ENCODE measurements at regions not wholly inside any gene's neighbourhood (a gene's known extent, or its start where the extent isn't known, plus 50 kb on each side); places are given as distances from the start of the nearest gene placed in this dataset.

DNA sequence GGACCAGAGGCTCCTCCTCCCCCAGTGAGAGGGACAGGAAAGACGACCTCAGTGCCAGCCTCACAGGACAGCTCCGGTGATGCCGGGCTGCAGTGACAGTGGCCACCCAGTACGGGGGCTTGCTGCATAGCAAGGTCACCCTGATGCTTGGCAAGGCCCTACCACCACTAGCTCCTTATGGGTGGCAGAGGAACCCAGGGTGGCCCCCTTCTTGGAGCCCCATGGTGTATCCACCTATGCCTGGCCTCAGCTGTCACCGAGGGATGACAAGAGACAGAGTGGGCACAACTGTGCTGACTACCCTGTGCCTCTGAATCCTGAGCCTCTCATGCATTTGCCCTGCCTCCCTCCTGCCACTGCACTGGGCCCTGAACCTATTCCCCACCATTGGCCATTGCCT, 809.2 kb downstream of the TBC1D22A start (continued):
- TF ChIP-seq, protein P1, sequence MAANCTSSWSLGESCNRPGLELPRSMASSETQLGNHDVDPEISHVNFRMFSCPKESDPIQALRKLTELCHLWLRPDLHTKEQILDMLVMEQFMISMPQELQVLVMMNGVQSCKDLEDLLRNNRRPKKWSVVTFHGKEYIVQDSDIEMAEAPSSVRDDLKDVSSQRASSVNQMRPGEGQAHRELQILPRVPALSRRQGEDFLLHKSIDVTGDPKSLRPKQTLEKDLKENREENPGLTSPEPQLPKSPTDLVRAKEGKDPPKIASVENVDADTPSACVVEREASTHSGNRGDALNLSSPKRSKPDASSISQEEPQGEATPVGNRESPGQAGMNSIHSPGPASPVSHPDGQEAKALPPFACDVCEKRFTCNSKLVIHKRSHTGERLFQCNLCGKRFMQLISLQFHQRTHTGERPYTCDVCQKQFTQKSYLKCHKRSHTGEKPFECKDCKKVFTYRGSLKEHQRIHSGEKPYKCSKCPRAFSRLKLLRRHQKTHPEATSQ (tag by site-specific recombination; IDR thresholded peaks at IDR 0.05) = no peak

DNA sequence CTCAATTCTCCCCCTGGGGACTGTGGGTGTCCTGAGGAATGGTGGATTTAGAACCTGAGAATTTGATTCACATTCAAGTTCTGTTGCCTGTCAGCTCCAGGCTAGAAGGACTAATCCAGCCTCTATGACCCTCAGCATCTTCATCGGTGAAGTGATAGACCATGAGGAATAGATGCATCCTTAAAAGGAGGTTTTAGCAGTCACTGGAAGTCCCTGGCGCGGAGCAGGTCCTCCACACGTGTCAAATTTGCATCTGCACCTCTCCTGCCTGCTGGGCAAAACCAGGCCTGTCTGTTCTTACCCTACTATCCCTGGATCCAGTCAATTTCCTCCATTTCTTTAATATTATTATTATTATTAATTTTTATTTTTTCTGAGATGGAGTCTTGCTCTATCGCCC, 808.4 kb downstream of the TBC1D22A start:
- no peaks in the 10 kb centered on the region for H3K36me3 ChIP-seq (ENCODE audit: control insufficient read depth in 2 of 2, insufficient read depth in 1 of 2, low read length in 2 of 2)
- H3K4me3 ChIP-seq (ENCODE audit: low read depth, low read length) = no peak overlapping the region
- TF ChIP-seq ZBTB7A (tag by site-specific recombination; IDR thresholded peaks at IDR 0.05; ENCODE audit: low read depth) (no peak), ZNF514 (tag by site-specific recombination; IDR thresholded peaks at IDR 0.05) (no peak), KLF7 (tag by site-specific recombination; IDR thresholded peaks at IDR 0.05; ENCODE audit: borderline replicate concordance) (no peak), ZNF530 (tag by site-specific recombination; IDR thresholded peaks at IDR 0.05; ENCODE audit: low read depth) (no peak), IKZF3 (tag by site-specific recombination; IDR thresholded peaks at IDR 0.05) (no peak), GFI1B (tag by site-specific recombination; IDR thresholded peaks at IDR 0.05) (no peak), OVOL3 (tag by site-specific recombination; IDR thresholded peaks at IDR 0.05) (no peak), ZNF292 (tag by site-specific recombination; IDR thresholded peaks at IDR 0.05; ENCODE audit: borderline replicate concordance, low read depth) (no peak)
- TF ChIP-seq, protein P2, sequence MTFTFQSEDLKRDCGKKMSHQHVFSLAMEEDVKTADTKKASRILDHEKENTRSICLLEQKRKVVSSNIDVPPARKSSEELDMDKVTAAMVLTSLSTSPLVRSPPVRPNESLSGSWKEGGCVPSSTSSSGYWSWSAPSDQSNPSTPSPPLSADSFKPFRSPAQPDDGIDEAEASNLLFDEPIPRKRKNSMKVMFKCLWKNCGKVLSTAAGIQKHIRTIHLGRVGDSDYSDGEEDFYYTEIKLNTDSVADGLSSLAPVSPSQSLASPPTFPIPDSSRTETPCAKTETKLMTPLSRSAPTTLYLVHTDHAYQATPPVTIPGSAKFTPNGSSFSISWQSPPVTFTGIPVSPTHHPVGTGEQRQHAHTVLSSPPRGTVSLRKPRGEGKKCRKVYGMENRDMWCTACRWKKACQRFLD (tag by site-specific recombination; IDR thresholded peaks at IDR 0.05) = no peak
- TF ChIP-seq, protein P3, sequence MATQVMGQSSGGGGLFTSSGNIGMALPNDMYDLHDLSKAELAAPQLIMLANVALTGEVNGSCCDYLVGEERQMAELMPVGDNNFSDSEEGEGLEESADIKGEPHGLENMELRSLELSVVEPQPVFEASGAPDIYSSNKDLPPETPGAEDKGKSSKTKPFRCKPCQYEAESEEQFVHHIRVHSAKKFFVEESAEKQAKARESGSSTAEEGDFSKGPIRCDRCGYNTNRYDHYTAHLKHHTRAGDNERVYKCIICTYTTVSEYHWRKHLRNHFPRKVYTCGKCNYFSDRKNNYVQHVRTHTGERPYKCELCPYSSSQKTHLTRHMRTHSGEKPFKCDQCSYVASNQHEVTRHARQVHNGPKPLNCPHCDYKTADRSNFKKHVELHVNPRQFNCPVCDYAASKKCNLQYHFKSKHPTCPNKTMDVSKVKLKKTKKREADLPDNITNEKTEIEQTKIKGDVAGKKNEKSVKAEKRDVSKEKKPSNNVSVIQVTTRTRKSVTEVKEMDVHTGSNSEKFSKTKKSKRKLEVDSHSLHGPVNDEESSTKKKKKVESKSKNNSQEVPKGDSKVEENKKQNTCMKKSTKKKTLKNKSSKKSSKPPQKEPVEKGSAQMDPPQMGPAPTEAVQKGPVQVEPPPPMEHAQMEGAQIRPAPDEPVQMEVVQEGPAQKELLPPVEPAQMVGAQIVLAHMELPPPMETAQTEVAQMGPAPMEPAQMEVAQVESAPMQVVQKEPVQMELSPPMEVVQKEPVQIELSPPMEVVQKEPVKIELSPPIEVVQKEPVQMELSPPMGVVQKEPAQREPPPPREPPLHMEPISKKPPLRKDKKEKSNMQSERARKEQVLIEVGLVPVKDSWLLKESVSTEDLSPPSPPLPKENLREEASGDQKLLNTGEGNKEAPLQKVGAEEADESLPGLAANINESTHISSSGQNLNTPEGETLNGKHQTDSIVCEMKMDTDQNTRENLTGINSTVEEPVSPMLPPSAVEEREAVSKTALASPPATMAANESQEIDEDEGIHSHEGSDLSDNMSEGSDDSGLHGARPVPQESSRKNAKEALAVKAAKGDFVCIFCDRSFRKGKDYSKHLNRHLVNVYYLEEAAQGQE (tag by site-specific recombination; IDR thresholded peaks at IDR 0.05) = no peak
- TF ChIP-seq, protein P4, sequence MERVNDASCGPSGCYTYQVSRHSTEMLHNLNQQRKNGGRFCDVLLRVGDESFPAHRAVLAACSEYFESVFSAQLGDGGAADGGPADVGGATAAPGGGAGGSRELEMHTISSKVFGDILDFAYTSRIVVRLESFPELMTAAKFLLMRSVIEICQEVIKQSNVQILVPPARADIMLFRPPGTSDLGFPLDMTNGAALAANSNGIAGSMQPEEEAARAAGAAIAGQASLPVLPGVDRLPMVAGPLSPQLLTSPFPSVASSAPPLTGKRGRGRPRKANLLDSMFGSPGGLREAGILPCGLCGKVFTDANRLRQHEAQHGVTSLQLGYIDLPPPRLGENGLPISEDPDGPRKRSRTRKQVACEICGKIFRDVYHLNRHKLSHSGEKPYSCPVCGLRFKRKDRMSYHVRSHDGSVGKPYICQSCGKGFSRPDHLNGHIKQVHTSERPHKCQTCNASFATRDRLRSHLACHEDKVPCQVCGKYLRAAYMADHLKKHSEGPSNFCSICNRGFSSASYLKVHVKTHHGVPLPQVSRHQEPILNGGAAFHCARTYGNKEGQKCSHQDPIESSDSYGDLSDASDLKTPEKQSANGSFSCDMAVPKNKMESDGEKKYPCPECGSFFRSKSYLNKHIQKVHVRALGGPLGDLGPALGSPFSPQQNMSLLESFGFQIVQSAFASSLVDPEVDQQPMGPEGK (tag by site-specific recombination; IDR thresholded peaks at IDR 0.05) = no peak
- H3K9me3 ChIP-seq (ENCODE audit: control insufficient read depth, insufficient read depth, low read depth, low read length) = no peaks in the 10 kb centered on the region
- no peaks in the 10 kb centered on the region for H3K4me1 ChIP-seq (ENCODE audit: control insufficient read depth, insufficient read depth, low read length)
- H3K27ac ChIP-seq (ENCODE audit: extremely low read depth, low read depth, low read length) = no peak overlapping the region
- ChIA-PET POLR2A (no interaction called here), CTCF (no interaction called here)

DNA sequence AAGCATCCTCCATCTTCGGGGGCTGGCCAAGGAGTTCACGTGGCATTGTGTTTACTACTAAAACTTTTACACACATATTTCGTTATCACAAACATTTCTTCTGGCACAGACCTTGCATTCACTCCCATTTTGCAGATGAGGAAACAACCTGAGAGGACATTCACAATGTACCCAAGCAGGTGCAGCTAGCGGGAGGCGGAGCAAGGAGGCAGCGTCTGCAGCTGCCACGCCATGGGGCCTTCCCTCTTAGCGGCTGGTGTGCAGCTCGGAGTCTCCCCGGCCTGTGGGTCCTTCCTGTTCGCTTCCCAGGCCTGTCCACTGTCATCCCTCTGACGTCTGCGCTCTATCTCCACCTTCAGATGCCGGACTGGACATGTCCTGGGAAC, 807.8 kb downstream of the TBC1D22A start:
- Histone ChIP-seq H3K4me3 (ENCODE audit: low read depth, low read length) (no peak overlapping the region), H3K4me1 (ENCODE audit: control insufficient read depth, insufficient read depth, low read length) (no peaks in the 10 kb centered on the region), H3K36me3 (ENCODE audit: control insufficient read depth in 2 of 2, insufficient read depth in 1 of 2, low read length in 2 of 2) (no peaks in the 10 kb centered on the region), H3K27ac (ENCODE audit: extremely low read depth, low read depth, low read length) (no peak overlapping the region), H3K9me3 (ENCODE audit: control insufficient read depth, insufficient read depth, low read depth, low read length) (no peaks in the 10 kb centered on the region)
- POLR2A ChIA-PET = no interaction called here
- CTCF ChIA-PET = interaction anchor here (0.6 kb wide), 2 partner anchors 192 to 451 kb away, joined by 3 read pairs; no protein-coding TSS in a partner anchor
- TF ChIP-seq SCRT2 (tag by site-specific recombination; IDR thresholded peaks at IDR 0.05) (no peak), ZNF621 (tag by site-specific recombination; IDR thresholded peaks at IDR 0.05) (no peak), ZNF473 (tag by site-specific recombination; IDR thresholded peaks at IDR 0.05) (no peak), SP7 (tag by site-specific recombination; IDR thresholded peaks at IDR 0.05) (no peak), KLF7 (tag by site-specific recombination; IDR thresholded peaks at IDR 0.05; ENCODE audit: borderline replicate concordance) (no peak), ZNF624 (tag by site-specific recombination; IDR thresholded peaks at IDR 0.05) (no peak), ZNF677 (tag by site-specific recombination; IDR thresholded peaks at IDR 0.05) (no peak), ZNF654 (tag by site-specific recombination; IDR thresholded peaks at IDR 0.05; ENCODE audit: low read depth) (no peak), ZNF416 (tag by site-specific recombination; IDR thresholded peaks at IDR 0.05) (no peak), ZNF302 (tag by site-specific recombination; IDR thresholded peaks at IDR 0.05; ENCODE audit: low read depth) (no peak), ZNF707 (tag by site-specific recombination; IDR thresholded peaks at IDR 0.05) (no peak), ZNF664 (tag by site-specific recombination; IDR thresholded peaks at IDR 0.05) (no peak), ZNF529 (tag by site-specific recombination; IDR thresholded peaks at IDR 0.05; ENCODE audit: insufficient replicate concordance) (no peak), ZNF426 (tag by site-specific recombination; IDR thresholded peaks at IDR 0.05) (no peak)
- TF ChIP-seq, protein P5, sequence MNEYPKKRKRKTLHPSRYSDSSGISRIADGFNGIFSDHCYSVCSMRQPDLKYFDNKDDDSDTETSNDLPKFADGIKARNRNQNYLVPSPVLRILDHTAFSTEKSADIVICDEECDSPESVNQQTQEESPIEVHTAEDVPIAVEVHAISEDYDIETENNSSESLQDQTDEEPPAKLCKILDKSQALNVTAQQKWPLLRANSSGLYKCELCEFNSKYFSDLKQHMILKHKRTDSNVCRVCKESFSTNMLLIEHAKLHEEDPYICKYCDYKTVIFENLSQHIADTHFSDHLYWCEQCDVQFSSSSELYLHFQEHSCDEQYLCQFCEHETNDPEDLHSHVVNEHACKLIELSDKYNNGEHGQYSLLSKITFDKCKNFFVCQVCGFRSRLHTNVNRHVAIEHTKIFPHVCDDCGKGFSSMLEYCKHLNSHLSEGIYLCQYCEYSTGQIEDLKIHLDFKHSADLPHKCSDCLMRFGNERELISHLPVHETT (tag by site-specific recombination; IDR thresholded peaks at IDR 0.05) = no peak
